ENCODE measurements at regions not wholly inside any gene's neighbourhood (a gene's known extent, or its start where the extent isn't known, plus 50 kb on each side); places are given as distances from the start of the nearest gene placed in this dataset.

- TF ChIP-seq FOXM1 (IDR thresholded peaks at IDR 0.05; ENCODE audit: borderline replicate concordance, low read depth), result no peak
- no peak for TF ChIP-seq CEBPB (IDR thresholded peaks at IDR 0.05)
- TF ChIP-seq TEAD4 (IDR thresholded peaks at IDR 0.05), result no peak
- no peak for TF ChIP-seq RAD21 (IDR thresholded peaks at IDR 0.05; ENCODE audit: low read depth)
- TF ChIP-seq, protein P1, sequence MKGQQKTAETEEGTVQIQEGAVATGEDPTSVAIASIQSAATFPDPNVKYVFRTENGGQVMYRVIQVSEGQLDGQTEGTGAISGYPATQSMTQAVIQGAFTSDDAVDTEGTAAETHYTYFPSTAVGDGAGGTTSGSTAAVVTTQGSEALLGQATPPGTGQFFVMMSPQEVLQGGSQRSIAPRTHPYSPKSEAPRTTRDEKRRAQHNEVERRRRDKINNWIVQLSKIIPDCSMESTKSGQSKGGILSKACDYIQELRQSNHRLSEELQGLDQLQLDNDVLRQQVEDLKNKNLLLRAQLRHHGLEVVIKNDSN (IDR thresholded peaks at IDR 0.05), result no peak
- TF ChIP-seq ZBTB7A (IDR thresholded peaks at IDR 0.05; ENCODE audit: low read depth), result no peak
- no peak for TF ChIP-seq TAF1 (IDR thresholded peaks at IDR 0.05; ENCODE audit: low read depth)
- TF ChIP-seq EP300 (IDR thresholded peaks at IDR 0.05; ENCODE audit: borderline replicate concordance), result no peak
- TF ChIP-seq TCF12 (IDR thresholded peaks at IDR 0.05; ENCODE audit: low read depth), result no peak
- TF ChIP-seq CREB1 (IDR thresholded peaks at IDR 0.05; ENCODE audit: low read depth), result no peak
- TF ChIP-seq NFIC (IDR thresholded peaks at IDR 0.05), result no peak
- TF ChIP-seq EGR1 (IDR thresholded peaks at IDR 0.05), result no peak
- TF ChIP-seq, protein P2, sequence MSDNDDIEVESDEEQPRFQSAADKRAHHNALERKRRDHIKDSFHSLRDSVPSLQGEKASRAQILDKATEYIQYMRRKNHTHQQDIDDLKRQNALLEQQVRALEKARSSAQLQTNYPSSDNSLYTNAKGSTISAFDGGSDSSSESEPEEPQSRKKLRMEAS (IDR thresholded peaks at IDR 0.05), result no peak
- TF ChIP-seq YY1 (IDR thresholded peaks at IDR 0.05; ENCODE audit: low read depth), result no peak
Measured at GRCh38 chr17:70310221-70310672, 140.9 kb downstream of the KCNJ2 start.

GRCh38 chr17:70313086-70313852 lies 143.9 kb downstream of the KCNJ2 start:
- TF ChIP-seq, protein P3, sequence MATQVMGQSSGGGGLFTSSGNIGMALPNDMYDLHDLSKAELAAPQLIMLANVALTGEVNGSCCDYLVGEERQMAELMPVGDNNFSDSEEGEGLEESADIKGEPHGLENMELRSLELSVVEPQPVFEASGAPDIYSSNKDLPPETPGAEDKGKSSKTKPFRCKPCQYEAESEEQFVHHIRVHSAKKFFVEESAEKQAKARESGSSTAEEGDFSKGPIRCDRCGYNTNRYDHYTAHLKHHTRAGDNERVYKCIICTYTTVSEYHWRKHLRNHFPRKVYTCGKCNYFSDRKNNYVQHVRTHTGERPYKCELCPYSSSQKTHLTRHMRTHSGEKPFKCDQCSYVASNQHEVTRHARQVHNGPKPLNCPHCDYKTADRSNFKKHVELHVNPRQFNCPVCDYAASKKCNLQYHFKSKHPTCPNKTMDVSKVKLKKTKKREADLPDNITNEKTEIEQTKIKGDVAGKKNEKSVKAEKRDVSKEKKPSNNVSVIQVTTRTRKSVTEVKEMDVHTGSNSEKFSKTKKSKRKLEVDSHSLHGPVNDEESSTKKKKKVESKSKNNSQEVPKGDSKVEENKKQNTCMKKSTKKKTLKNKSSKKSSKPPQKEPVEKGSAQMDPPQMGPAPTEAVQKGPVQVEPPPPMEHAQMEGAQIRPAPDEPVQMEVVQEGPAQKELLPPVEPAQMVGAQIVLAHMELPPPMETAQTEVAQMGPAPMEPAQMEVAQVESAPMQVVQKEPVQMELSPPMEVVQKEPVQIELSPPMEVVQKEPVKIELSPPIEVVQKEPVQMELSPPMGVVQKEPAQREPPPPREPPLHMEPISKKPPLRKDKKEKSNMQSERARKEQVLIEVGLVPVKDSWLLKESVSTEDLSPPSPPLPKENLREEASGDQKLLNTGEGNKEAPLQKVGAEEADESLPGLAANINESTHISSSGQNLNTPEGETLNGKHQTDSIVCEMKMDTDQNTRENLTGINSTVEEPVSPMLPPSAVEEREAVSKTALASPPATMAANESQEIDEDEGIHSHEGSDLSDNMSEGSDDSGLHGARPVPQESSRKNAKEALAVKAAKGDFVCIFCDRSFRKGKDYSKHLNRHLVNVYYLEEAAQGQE (IDR thresholded peaks at IDR 0.05; ENCODE audit: low read depth), result no peak
- no peak for TF ChIP-seq RAD21 (IDR thresholded peaks at IDR 0.05; ENCODE audit: low read depth)
- no peak for TF ChIP-seq TAF1 (IDR thresholded peaks at IDR 0.05; ENCODE audit: low read depth)
- no peak for TF ChIP-seq CEBPB (IDR thresholded peaks at IDR 0.05)
- TF ChIP-seq FOXM1 (IDR thresholded peaks at IDR 0.05; ENCODE audit: borderline replicate concordance, low read depth), result no peak

- TF ChIP-seq NFIC (IDR thresholded peaks at IDR 0.05), result no peak
- TF ChIP-seq CREB1 (IDR thresholded peaks at IDR 0.05; ENCODE audit: low read depth), result no peak
- TF ChIP-seq RAD21 (IDR thresholded peaks at IDR 0.05; ENCODE audit: low read depth), result no peak
- no peak for TF ChIP-seq TCF12 (IDR thresholded peaks at IDR 0.05; ENCODE audit: low read depth)
- TF ChIP-seq, protein P1 (IDR thresholded peaks at IDR 0.05), result no peak
- no peak for TF ChIP-seq FOXM1 (IDR thresholded peaks at IDR 0.05; ENCODE audit: borderline replicate concordance, low read depth)
- TF ChIP-seq YY1 (IDR thresholded peaks at IDR 0.05; ENCODE audit: low read depth), result no peak
- TF ChIP-seq, protein P2 (IDR thresholded peaks at IDR 0.05), result no peak
- TF ChIP-seq CEBPB (IDR thresholded peaks at IDR 0.05), result no peak
- TF ChIP-seq ZBTB7A (IDR thresholded peaks at IDR 0.05; ENCODE audit: low read depth), result no peak
- no peak for TF ChIP-seq TAF1 (IDR thresholded peaks at IDR 0.05; ENCODE audit: low read depth)
- TF ChIP-seq, protein P3 (IDR thresholded peaks at IDR 0.05; ENCODE audit: low read depth), result no peak
- TF ChIP-seq EP300 (IDR thresholded peaks at IDR 0.05; ENCODE audit: borderline replicate concordance), result no peak
- TF ChIP-seq EGR1 (IDR thresholded peaks at IDR 0.05), result no peak
Measured at GRCh38 chr17:70314096-70314495, 144.8 kb downstream of the KCNJ2 start.

- TF ChIP-seq RAD21 (IDR thresholded peaks at IDR 0.05; ENCODE audit: low read depth), result no peak
- TF ChIP-seq ZBTB7A (IDR thresholded peaks at IDR 0.05; ENCODE audit: low read depth), result no peak
- TF ChIP-seq CREB1 (IDR thresholded peaks at IDR 0.05; ENCODE audit: low read depth), result no peak
- no peak for TF ChIP-seq YY1 (IDR thresholded peaks at IDR 0.05; ENCODE audit: low read depth)
- no peak for TF ChIP-seq CEBPB (IDR thresholded peaks at IDR 0.05)
- no peak for TF ChIP-seq NFIC (IDR thresholded peaks at IDR 0.05)
- TF ChIP-seq TCF12 (IDR thresholded peaks at IDR 0.05; ENCODE audit: low read depth), result no peak
- TF ChIP-seq TAF1 (IDR thresholded peaks at IDR 0.05; ENCODE audit: low read depth), result no peak
Measured at GRCh38 chr17:70314506-70314905, 145.2 kb downstream of the KCNJ2 start.

DNA sequence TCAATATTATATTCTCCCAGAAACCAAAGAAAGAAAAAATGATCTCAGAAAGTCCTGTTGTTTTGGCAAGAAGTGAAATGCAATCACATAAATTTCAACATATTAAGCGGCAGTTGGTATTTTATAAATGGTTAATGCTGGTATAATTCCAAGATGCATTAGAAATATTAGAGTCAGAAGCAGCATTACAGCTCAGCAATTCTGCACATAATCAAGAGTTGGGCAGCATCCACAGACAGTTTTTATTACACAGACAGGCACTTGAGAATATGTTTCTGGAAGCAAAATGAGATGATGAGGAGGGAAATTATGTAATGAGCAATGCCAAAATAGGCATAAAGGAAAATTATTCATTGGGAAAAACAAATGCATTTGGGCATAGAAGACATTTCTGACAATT lies 148.1 kb downstream of the KCNJ2 start:
- TF ChIP-seq, protein P1 (IDR thresholded peaks at IDR 0.05), result no peak
